ENCODE measurements at regions not wholly inside any gene's neighbourhood (a gene's known extent, or its start where the extent isn't known, plus 50 kb on each side); places are given as distances from the start of the nearest gene placed in this dataset.

DNA sequence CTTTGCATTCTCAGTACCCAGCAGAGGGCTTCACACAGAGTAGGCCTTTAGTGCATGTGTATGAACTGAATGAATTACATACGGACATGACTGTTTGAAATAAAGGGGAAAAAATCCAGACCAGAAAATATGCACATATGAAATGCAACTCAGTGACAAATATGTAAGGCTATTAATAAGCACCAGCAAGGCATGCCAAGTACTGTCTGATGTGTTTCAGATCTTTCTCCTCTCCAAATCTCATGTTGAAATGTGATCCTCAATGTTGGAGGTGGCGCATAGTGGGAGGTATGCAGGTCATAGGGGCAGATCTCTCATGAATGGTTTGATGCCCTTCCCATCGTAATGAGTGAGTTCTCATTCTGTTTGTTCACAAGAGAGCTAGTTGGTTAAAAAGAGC lies 87.3 kb upstream of the TOMM7 start:
- Histone ChIP-seq H4K20me1 (ENCODE audit: insufficient read depth) (no peaks in the 10 kb centered on the region), H3K4me3 (ENCODE audit: low read length) (no peak overlapping the region), H3K79me2 (replicated peaks; ENCODE audit: insufficient read depth, low read length) (no peaks in the 10 kb centered on the region), H3K9me2 (ENCODE audit: insufficient read depth, low read length) (no peaks in the 10 kb centered on the region), H3K4me2 (ENCODE audit: low read length) (no peak overlapping the region), H2AFZ (ENCODE audit: low read depth, low read length) (no peak overlapping the region), H3K9me3 (ENCODE audit: low read length) (no peaks in the 10 kb centered on the region), H3K36me3 (ENCODE audit: insufficient read depth, low read length) (no peaks in the 10 kb centered on the region), H3F3A (ENCODE audit: insufficient read depth, low read length, poor library complexity, severe bottlenecking) (no peaks in the 10 kb centered on the region), H3K27me3 (ENCODE audit: insufficient read depth, low read depth, low read length) (no peaks in the 10 kb centered on the region), H3K27ac (ENCODE audit: low read length) (no peak overlapping the region), H3K9ac (ENCODE audit: low read length) (no peak overlapping the region)
- TF ChIP-seq, protein P1, sequence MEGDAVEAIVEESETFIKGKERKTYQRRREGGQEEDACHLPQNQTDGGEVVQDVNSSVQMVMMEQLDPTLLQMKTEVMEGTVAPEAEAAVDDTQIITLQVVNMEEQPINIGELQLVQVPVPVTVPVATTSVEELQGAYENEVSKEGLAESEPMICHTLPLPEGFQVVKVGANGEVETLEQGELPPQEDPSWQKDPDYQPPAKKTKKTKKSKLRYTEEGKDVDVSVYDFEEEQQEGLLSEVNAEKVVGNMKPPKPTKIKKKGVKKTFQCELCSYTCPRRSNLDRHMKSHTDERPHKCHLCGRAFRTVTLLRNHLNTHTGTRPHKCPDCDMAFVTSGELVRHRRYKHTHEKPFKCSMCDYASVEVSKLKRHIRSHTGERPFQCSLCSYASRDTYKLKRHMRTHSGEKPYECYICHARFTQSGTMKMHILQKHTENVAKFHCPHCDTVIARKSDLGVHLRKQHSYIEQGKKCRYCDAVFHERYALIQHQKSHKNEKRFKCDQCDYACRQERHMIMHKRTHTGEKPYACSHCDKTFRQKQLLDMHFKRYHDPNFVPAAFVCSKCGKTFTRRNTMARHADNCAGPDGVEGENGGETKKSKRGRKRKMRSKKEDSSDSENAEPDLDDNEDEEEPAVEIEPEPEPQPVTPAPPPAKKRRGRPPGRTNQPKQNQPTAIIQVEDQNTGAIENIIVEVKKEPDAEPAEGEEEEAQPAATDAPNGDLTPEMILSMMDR (IDR thresholded peaks at IDR 0.05; ENCODE audit: poor library complexity, severe bottlenecking) = no peak
- TF ChIP-seq SMC3 (conservative IDR thresholded peaks at IDR 0.05; ENCODE audit: poor library complexity) (no peak), TAF1 (IDR thresholded peaks at IDR 0.05; ENCODE audit: low read depth) (no peak), EP300 (conservative IDR thresholded peaks at IDR 0.05; ENCODE audit: poor library complexity, severe bottlenecking) (no peak), RAD21 (conservative IDR thresholded peaks at IDR 0.05) (no peak), MXI1 (conservative IDR thresholded peaks at IDR 0.05; ENCODE audit: poor library complexity, severe bottlenecking) (no peak), EZH2 (IDR thresholded peaks at IDR 0.05; ENCODE audit: borderline replicate concordance, insufficient read depth, low read length, poor library complexity, severe bottlenecking) (no peak), POLR2AphosphoS5 (IDR thresholded peaks at IDR 0.05) (no peak)
- TF ChIP-seq, protein P2, sequence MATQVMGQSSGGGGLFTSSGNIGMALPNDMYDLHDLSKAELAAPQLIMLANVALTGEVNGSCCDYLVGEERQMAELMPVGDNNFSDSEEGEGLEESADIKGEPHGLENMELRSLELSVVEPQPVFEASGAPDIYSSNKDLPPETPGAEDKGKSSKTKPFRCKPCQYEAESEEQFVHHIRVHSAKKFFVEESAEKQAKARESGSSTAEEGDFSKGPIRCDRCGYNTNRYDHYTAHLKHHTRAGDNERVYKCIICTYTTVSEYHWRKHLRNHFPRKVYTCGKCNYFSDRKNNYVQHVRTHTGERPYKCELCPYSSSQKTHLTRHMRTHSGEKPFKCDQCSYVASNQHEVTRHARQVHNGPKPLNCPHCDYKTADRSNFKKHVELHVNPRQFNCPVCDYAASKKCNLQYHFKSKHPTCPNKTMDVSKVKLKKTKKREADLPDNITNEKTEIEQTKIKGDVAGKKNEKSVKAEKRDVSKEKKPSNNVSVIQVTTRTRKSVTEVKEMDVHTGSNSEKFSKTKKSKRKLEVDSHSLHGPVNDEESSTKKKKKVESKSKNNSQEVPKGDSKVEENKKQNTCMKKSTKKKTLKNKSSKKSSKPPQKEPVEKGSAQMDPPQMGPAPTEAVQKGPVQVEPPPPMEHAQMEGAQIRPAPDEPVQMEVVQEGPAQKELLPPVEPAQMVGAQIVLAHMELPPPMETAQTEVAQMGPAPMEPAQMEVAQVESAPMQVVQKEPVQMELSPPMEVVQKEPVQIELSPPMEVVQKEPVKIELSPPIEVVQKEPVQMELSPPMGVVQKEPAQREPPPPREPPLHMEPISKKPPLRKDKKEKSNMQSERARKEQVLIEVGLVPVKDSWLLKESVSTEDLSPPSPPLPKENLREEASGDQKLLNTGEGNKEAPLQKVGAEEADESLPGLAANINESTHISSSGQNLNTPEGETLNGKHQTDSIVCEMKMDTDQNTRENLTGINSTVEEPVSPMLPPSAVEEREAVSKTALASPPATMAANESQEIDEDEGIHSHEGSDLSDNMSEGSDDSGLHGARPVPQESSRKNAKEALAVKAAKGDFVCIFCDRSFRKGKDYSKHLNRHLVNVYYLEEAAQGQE (IDR thresholded peaks at IDR 0.05; ENCODE audit: borderline replicate concordance) = no peak

DNA sequence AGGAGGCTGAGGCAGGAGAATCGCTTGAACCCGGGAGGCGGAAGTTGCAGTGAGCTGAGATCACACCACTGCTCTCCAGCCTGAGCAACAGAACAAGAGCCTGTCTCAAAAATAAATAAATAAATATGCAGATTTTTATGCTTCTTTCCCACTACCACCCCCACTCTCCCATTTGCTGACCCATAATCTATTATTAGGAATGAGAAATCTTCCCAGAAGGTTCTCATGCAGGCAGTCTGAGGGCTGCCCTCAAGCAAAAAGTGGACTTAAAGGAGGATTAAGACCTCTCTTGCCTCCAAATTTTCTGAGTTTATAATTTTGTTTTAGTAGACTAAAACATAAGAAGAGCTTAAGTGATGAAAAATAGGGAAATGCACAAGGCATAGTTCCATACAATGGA lies 85.2 kb upstream of the TOMM7 start:
- TF ChIP-seq RAD21 (conservative IDR thresholded peaks at IDR 0.05) (no peak), MXI1 (conservative IDR thresholded peaks at IDR 0.05; ENCODE audit: poor library complexity, severe bottlenecking) (no peak), EZH2 (IDR thresholded peaks at IDR 0.05; ENCODE audit: borderline replicate concordance, insufficient read depth, low read length, poor library complexity, severe bottlenecking) (no peak), POLR2AphosphoS5 (IDR thresholded peaks at IDR 0.05) (no peak), EP300 (conservative IDR thresholded peaks at IDR 0.05; ENCODE audit: poor library complexity, severe bottlenecking) (no peak), TAF1 (IDR thresholded peaks at IDR 0.05; ENCODE audit: low read depth) (no peak), SMC3 (conservative IDR thresholded peaks at IDR 0.05; ENCODE audit: poor library complexity) (no peak)
- TF ChIP-seq, protein P1 (IDR thresholded peaks at IDR 0.05; ENCODE audit: poor library complexity, severe bottlenecking) = no peak
- TF ChIP-seq, protein P2 (IDR thresholded peaks at IDR 0.05; ENCODE audit: borderline replicate concordance) = no peak
- H3K79me2 ChIP-seq (replicated peaks; ENCODE audit: insufficient read depth, low read length) = no peaks in the 10 kb centered on the region
- no peak overlapping the region for H2AFZ ChIP-seq (ENCODE audit: low read depth, low read length)

More for the DNA sequence above, 85.2 kb upstream of the TOMM7 start:
- Histone ChIP-seq H3K4me3 (ENCODE audit: low read length) (no peak overlapping the region), H3K9me3 (ENCODE audit: low read length) (no peaks in the 10 kb centered on the region), H3F3A (ENCODE audit: insufficient read depth, low read length, poor library complexity, severe bottlenecking) (no peaks in the 10 kb centered on the region), H3K4me2 (ENCODE audit: low read length) (no peak overlapping the region), H3K9ac (ENCODE audit: low read length) (no peak overlapping the region), H3K9me2 (ENCODE audit: insufficient read depth, low read length) (no peaks in the 10 kb centered on the region), H3K36me3 (ENCODE audit: insufficient read depth, low read length) (no peaks in the 10 kb centered on the region), H4K20me1 (ENCODE audit: insufficient read depth) (no peaks in the 10 kb centered on the region), H3K27ac (ENCODE audit: low read length) (no peak overlapping the region), H3K27me3 (ENCODE audit: insufficient read depth, low read depth, low read length) (no peaks in the 10 kb centered on the region)

Measured in neural cell (in vitro differentiated cells).